Fibroblast of the aortic adventitia (primary cell): ENCODE measurements at regions not wholly inside any gene's neighbourhood (a gene's known extent, or its start where the extent isn't known, plus 50 kb on each side); places are given as distances from the start of the nearest gene placed in this dataset.

ENCODE experiments used
- DNase-seq: peaks from one replicate; pipeline ENCODE4 v3.0.0-alpha.2; 2010; ENCODE audit warnings: low read depth
- H3K4me3 ChIP-seq: 2 replicates; pipeline ENCODE4 v1.5.1; 2011; ENCODE audit warnings: low read depth, mild to moderate bottlenecking, control low read depth, low read length, moderate library complexity
- TF ChIP-seq, protein P1 (sequence below): IDR thresholded peaks from 2 replicates; pipeline ENCODE4 v1.5.1; 2011; ENCODE audit warnings: mild to moderate bottlenecking, low read length, control low read depth, inconsistent platforms; ENCODE audit not compliant: insufficient read depth

GRCh38 chr4:63458010-63458409 is 951.2 kb downstream of the TECRL start:
- no peak for DNase-seq
- no peak overlapping the region for H3K4me3 ChIP-seq
- TF ChIP-seq, protein P1, sequence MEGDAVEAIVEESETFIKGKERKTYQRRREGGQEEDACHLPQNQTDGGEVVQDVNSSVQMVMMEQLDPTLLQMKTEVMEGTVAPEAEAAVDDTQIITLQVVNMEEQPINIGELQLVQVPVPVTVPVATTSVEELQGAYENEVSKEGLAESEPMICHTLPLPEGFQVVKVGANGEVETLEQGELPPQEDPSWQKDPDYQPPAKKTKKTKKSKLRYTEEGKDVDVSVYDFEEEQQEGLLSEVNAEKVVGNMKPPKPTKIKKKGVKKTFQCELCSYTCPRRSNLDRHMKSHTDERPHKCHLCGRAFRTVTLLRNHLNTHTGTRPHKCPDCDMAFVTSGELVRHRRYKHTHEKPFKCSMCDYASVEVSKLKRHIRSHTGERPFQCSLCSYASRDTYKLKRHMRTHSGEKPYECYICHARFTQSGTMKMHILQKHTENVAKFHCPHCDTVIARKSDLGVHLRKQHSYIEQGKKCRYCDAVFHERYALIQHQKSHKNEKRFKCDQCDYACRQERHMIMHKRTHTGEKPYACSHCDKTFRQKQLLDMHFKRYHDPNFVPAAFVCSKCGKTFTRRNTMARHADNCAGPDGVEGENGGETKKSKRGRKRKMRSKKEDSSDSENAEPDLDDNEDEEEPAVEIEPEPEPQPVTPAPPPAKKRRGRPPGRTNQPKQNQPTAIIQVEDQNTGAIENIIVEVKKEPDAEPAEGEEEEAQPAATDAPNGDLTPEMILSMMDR = no peak

GRCh38 chr4:63440236-63440635 is 969.0 kb downstream of the TECRL start:
- TF ChIP-seq, protein P1 = no peak
- H3K4me3 ChIP-seq = no peak overlapping the region
- no peak for DNase-seq

GRCh38 chr4:63430105-63430504 is 979.1 kb downstream of the TECRL start:
- TF ChIP-seq, protein P1 = no peak
- no peak for DNase-seq
- no peak overlapping the region for H3K4me3 ChIP-seq

DNA sequence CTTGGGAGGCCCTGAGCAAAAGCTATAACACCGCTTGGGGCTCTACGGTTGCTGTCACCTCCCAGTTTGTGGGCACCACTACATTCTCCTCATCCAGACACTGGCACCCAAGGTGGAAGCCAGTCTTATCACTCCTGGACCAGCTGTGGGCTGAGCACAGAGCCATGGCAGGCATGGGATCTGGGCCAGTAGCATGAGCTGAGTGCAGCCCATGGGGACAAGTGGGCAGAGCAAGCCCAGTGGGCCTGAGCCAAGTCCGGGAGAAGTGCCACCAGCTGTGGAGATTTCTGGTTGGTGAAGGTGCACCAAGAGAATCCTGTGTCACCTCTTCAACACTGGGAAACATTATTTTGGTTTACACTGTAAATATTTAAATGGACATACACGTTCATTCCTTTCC is 1013.0 kb downstream of the TECRL start:
- no peak overlapping the region for H3K4me3 ChIP-seq
- TF ChIP-seq, protein P1 = no peak
- no peak for DNase-seq

GRCh38 chr4:63393544-63393943 is 1015.7 kb downstream of the TECRL start:
- no peak overlapping the region for H3K4me3 ChIP-seq
- TF ChIP-seq, protein P1 = no peak
- no peak for DNase-seq

GRCh38 chr4:63379750-63380522 is 1029.3 kb downstream of the TECRL start:
- TF ChIP-seq, protein P1 = no peak
- H3K4me3 ChIP-seq = no peak overlapping the region
- DNase-seq = no peak

DNA sequence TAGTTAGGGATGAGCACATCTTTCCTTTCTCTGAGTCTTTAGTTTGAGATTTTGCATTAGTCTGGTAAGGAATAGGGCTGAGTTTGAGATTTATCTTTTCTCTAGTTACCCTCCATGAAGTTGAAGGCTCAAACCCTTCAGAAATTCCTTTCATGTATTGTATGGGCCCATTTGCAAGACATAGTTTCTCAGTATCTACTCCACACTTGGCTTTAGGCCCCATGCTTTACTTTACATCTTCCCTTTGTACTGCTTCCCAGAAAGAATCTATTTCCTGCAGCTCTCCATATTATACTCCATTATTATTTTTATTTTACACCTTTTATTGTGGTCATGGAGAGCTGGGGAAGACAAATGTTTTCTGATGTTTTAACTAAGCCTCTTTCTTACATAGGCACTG is 1038.2 kb downstream of the TECRL start:
- TF ChIP-seq, protein P1 = no peak
- no peak overlapping the region for H3K4me3 ChIP-seq
- DNase-seq = no peak
